Lower leg skin (tissue), 3 donors: ENCODE measurements at regions not wholly inside any gene's neighbourhood (a gene's known extent, or its start where the extent isn't known, plus 50 kb on each side); places are given as distances from the start of the nearest gene placed in this dataset.

ENCODE experiments used
- CTCF ChIP-seq, 3 donors: fragments of 450-650 bp; IDR thresholded peaks; one replicate each; pipeline ENCODE4 v1.5.1; 2016; ENCODE audit warnings: antibody characterized with exemption in 3 of 3, mild to moderate bottlenecking in 3 of 3, moderate library complexity in 2 of 3
- POLR2A ChIP-seq, 2 donors: fragments of 450-650 bp; IDR thresholded peaks; one replicate each; pipeline ENCODE4 v1.6.1; 2016 to 2017; ENCODE audit warnings: antibody characterized with exemption in 2 of 2, mild to moderate bottlenecking in 1 of 2, moderate library complexity in 1 of 2

- TF ChIP-seq CTCF (IDR thresholded peaks at IDR 0.05) (no peak), POLR2A (IDR thresholded peaks at IDR 0.05) (no peak)
Observed at GRCh38 chr9:36451949-36452348, 51.9 kb upstream of the RNF38 start.
